BJ (cell line): ENCODE measurements at regions not wholly inside any gene's neighbourhood (a gene's known extent, or its start where the extent isn't known, plus 50 kb on each side); places are given as distances from the start of the nearest gene placed in this dataset.

Source experiments
- CTCF ChIA-PET: fragments of 350-600 bp; formaldehyde crosslinking; extraction: SDS; loops from one replicate; lab custom pipeline; 2021; ENCODE audit warnings: antibody characterized with exemption, inconsistent platforms; lab: Yijun Ruan, JAX
- POLR2A ChIA-PET: fragments of 300-600 bp; sonication (Branson Sonifier 250); formaldehyde crosslinking; extraction: SDS; loops from one replicate; lab custom pipeline; 2021; ENCODE audit warnings: antibody characterized with exemption; lab: Charles Lee
- DNase-seq: peaks from one replicate; pipeline ENCODE4 v3.0.0-alpha.2; 2011; ENCODE audit warnings: low read depth
- H3K27me3 ChIP-seq: 2 replicates; pipeline ENCODE4 v1.6.0; 2011; ENCODE audit warnings: low read length; ENCODE audit not compliant: control insufficient read depth, insufficient read depth
- H3K36me3 ChIP-seq: 2 replicates; pipeline ENCODE4 v1.5.1; 2011; ENCODE audit warnings: low read length; ENCODE audit not compliant: control insufficient read depth, insufficient read depth
- H3K4me3 ChIP-seq: 2 replicates; pipeline ENCODE4 v1.5.1; 2011; ENCODE audit warnings: low read depth, mild to moderate bottlenecking, control low read depth, low read length
- CTCF ChIP-seq: IDR thresholded peaks from 2 replicates; pipeline ENCODE4 v1.5.1; 2011; ENCODE audit warnings: low read depth, mild to moderate bottlenecking, control low read depth, inconsistent platforms, low read length, moderate library complexity; ENCODE audit not compliant: insufficient read depth

GRCh38 chr2:43078781-43079755 is 147.3 kb downstream of the ZFP36L2 start:
- no peak for TF ChIP-seq CTCF
- CTCF ChIA-PET: interaction anchor here (0.6 to 1.4 kb wide), 5 partner anchors 35 to 462 kb away, joined by 3 to 4 read pairs (median 3); no protein-coding TSS in a partner anchor
- Histone ChIP-seq H3K36me3 (no peaks in the 10 kb centered on the region), H3K4me3 (no peak overlapping the region), H3K27me3 (no peaks in the 10 kb centered on the region)
- no peak for DNase-seq
- POLR2A ChIA-PET: interaction anchor here (1.5 kb wide), 1 partner anchor 148 kb away, joined by 3 read pairs; the partner anchor contains the start of gene ZFP36L2

- no peak for DNase-seq
- POLR2A ChIA-PET: interaction anchor here (0.6 to 1.5 kb wide), 2 partner anchors 148 to 205 kb away, joined by 3 read pairs; partner anchors contain the start of gene ZFP36L2
These were observed 148.1 kb downstream of the ZFP36L2 start for GRCh38 chr2:43078301-43078700.

GRCh38 chr2:43077876-43078275 is 148.5 kb downstream of the ZFP36L2 start:
- Histone ChIP-seq H3K27me3 (no peaks in the 10 kb centered on the region), H3K36me3 (no peaks in the 10 kb centered on the region), H3K4me3 (no peak overlapping the region)
- ChIA-PET POLR2A (interaction anchor here (0.6 to 1.5 kb wide), 2 partner anchors 149 to 205 kb away, joined by 3 read pairs; partner anchors contain the start of gene ZFP36L2), CTCF (interaction anchor here (0.6 to 1.8 kb wide), 6 partner anchors 103 to 465 kb away, joined by 3 to 5 read pairs (median 4); no protein-coding TSS in a partner anchor)
- no peak for DNase-seq
- TF ChIP-seq CTCF: no peak

More at GRCh38 chr2:43078301-43078700, 148.1 kb downstream of the ZFP36L2 start:
- no peaks in the 10 kb centered on the region for H3K27me3 ChIP-seq
- CTCF ChIA-PET: interaction anchor here (0.6 kb wide), 1 partner anchor 151 kb away, joined by 5 read pairs; no protein-coding TSS in a partner anchor
- no peaks in the 10 kb centered on the region for H3K36me3 ChIP-seq
- TF ChIP-seq CTCF: no peak
- H3K4me3 ChIP-seq: no peak overlapping the region

GRCh38 chr2:43076676-43077075 is 149.7 kb downstream of the ZFP36L2 start:
- Histone ChIP-seq H3K36me3 (no peaks in the 10 kb centered on the region), H3K4me3 (no peak overlapping the region), H3K27me3 (no peaks in the 10 kb centered on the region)
- POLR2A ChIA-PET: no interaction called here
- TF ChIP-seq CTCF: no peak
- DNase-seq: no peak
- CTCF ChIA-PET: interaction anchor here (0.8 to 1.8 kb wide), 6 partner anchors 29 to 466 kb away, joined by 3 to 5 read pairs (median 4); no protein-coding TSS in a partner anchor
